H9 (cell line): ENCODE measurements at regions not wholly inside any gene's neighbourhood (a gene's known extent, or its start where the extent isn't known, plus 50 kb on each side); places are given as distances from the start of the nearest gene placed in this dataset.

Source experiments
- DNase-seq: peaks from one replicate; pipeline ENCODE4 v3.0.0-alpha.2; 2017
- H2AFZ ChIP-seq: one replicate; pipeline ENCODE4 v1.6.1; 2013; ENCODE audit warnings: mild to moderate bottlenecking, low read length, control low read depth, moderate library complexity
- H2AK5ac ChIP-seq: 2 replicates; pipeline ENCODE4 v1.6.1; 2013; ENCODE audit warnings: low read length, control low read depth, mixed read lengths; ENCODE audit not compliant: insufficient read length
- H2BK120ac ChIP-seq: one replicate; pipeline ENCODE4 v1.6.1; 2013; ENCODE audit warnings: low read depth, mild to moderate bottlenecking, low read length, control low read depth, inconsistent platforms; ENCODE audit not compliant: poor library complexity, severe bottlenecking
- H2BK12ac ChIP-seq: 2 replicates; pipeline ENCODE4 v1.6.1; 2013; ENCODE audit warnings: low read length, control low read depth, mixed read lengths, low read depth; ENCODE audit not compliant: insufficient read length
- H2BK15ac ChIP-seq: 2 replicates; pipeline ENCODE4 v1.6.1; 2013; ENCODE audit warnings: low read depth, low read length, control low read depth
- H2BK20ac ChIP-seq: one replicate; pipeline ENCODE4 v1.6.1; 2013; ENCODE audit warnings: low read depth, mild to moderate bottlenecking, low read length, control low read depth, inconsistent platforms; ENCODE audit not compliant: poor library complexity, severe bottlenecking
- H2BK5ac ChIP-seq: 2 replicates; pipeline ENCODE4 v1.6.1; 2013; ENCODE audit warnings: low read length, control low read depth, mixed read lengths; ENCODE audit not compliant: insufficient read length
- H3K14ac ChIP-seq: 2 replicates; pipeline ENCODE4 v1.6.1; 2013; ENCODE audit warnings: low read length, control low read depth; ENCODE audit not compliant: insufficient read depth
- H3K18ac ChIP-seq: 2 replicates; pipeline ENCODE4 v1.6.1; 2013; ENCODE audit warnings: low read depth, mild to moderate bottlenecking, mixed read lengths, low read length, control low read depth; ENCODE audit not compliant: insufficient read length
- H3K23ac ChIP-seq: 2 replicates; pipeline ENCODE4 v1.6.1; 2013; ENCODE audit warnings: low read length, control low read depth, mixed read lengths, low read depth; ENCODE audit not compliant: insufficient read length
- H3K23me2 ChIP-seq: 2 replicates; pipeline ENCODE4 v1.6.1; 2013; ENCODE audit warnings: low read depth, mild to moderate bottlenecking, mixed read lengths, low read length, control low read depth; ENCODE audit not compliant: insufficient read length, poor library complexity, severe bottlenecking
- H3K27ac ChIP-seq: 2 replicates; pipeline ENCODE4 v1.5.1; 2013; ENCODE audit warnings: low read length, control low read depth, mixed read lengths, low read depth; ENCODE audit not compliant: insufficient read length
- H3K27me3 ChIP-seq: 2 replicates; pipeline ENCODE4 v1.6.1; 2013; ENCODE audit warnings: low read length, control low read depth, inconsistent platforms; ENCODE audit not compliant: insufficient read depth
- H3K4ac ChIP-seq: 2 replicates; pipeline ENCODE4 v1.6.1; 2013; ENCODE audit warnings: low read depth, mild to moderate bottlenecking, control low read depth, inconsistent platforms, low read length, moderate library complexity
- H3K4me1 ChIP-seq: 2 replicates; pipeline ENCODE4 v1.6.1; 2013; ENCODE audit warnings: low read length, control low read depth, inconsistent platforms; ENCODE audit not compliant: insufficient read depth
- H3K4me2 ChIP-seq: 2 replicates; pipeline ENCODE4 v1.6.1; 2013; ENCODE audit warnings: low read length, control low read depth, mixed read lengths; ENCODE audit not compliant: insufficient read length, insufficient read depth
- H3K56ac ChIP-seq: 2 replicates; pipeline ENCODE4 v1.6.1; 2013; ENCODE audit warnings: low read depth, mild to moderate bottlenecking, mixed read lengths, low read length, control low read depth; ENCODE audit not compliant: insufficient read length
- H3K79me1 ChIP-seq: 2 replicates; pipeline ENCODE4 v1.6.1; 2013; ENCODE audit warnings: low read depth, mild to moderate bottlenecking, moderate library complexity, low read length, control low read depth, inconsistent platforms; ENCODE audit not compliant: insufficient read depth, poor library complexity, severe bottlenecking
- H3K79me2 ChIP-seq: 2 replicates; pipeline ENCODE4 v1.6.1; 2013; ENCODE audit warnings: low read length, control low read depth, inconsistent platforms; ENCODE audit not compliant: insufficient read depth
- H3K9ac ChIP-seq: 2 replicates; pipeline ENCODE4 v1.6.1; 2013; ENCODE audit warnings: low read length, control low read depth, mixed read lengths; ENCODE audit not compliant: insufficient read length; ENCODE audit errors: extremely low read depth
- H3K9me3 ChIP-seq: one replicate; pipeline ENCODE4 v1.6.1; 2013; ENCODE audit warnings: low read depth, low read length, inconsistent platforms; ENCODE audit not compliant: control insufficient read depth
- H3T11ph ChIP-seq: one replicate; pipeline ENCODE4 v1.6.1; 2013; ENCODE audit warnings: mild to moderate bottlenecking, low read length, control low read depth, inconsistent platforms
- H4K20me1 ChIP-seq: one replicate; pipeline ENCODE4 v1.6.1; 2013; ENCODE audit not compliant: control insufficient read depth, insufficient read length, insufficient read depth
- H4K5ac ChIP-seq: 2 replicates; pipeline ENCODE4 v1.6.1; 2013; ENCODE audit warnings: low read depth, mild to moderate bottlenecking, mixed read lengths, low read length, control low read depth; ENCODE audit not compliant: insufficient read length
- H4K8ac ChIP-seq: replicated peaks from 2 replicates; pipeline ENCODE4 v1.6.1; 2013; ENCODE audit warnings: low read length, control low read depth, mixed read lengths, low read depth; ENCODE audit not compliant: insufficient read length
- H4K91ac ChIP-seq: 2 replicates; pipeline ENCODE4 v1.6.1; 2013; ENCODE audit warnings: low read depth, mild to moderate bottlenecking, moderate library complexity, mixed read lengths, low read length, control low read depth; ENCODE audit not compliant: insufficient read length
- H3K27ac Mint-ChIP-seq, 3 experiments: 2 replicates in 2 of 3; 3 replicates in 1 of 3; pipeline ENCODE4 v1.8.0; 2020 to 2021; ENCODE audit warnings: mixed read lengths in 3 of 3, mild to moderate bottlenecking in 1 of 3, moderate library complexity in 1 of 3
- H3K27me3 Mint-ChIP-seq: 2 replicates; pipeline ENCODE4 v1.8.0; 2021; ENCODE audit warnings: low read depth, mild to moderate bottlenecking, moderate library complexity, mixed read lengths
- H3K36me3 Mint-ChIP-seq, 3 experiments: 2 replicates in 2 of 3; 3 replicates in 1 of 3; pipeline ENCODE4 v1.8.0; 2020 to 2021; ENCODE audit warnings: low read depth in 3 of 3, mixed read lengths in 3 of 3; ENCODE audit not compliant: insufficient read depth in 1 of 3
- H3K4me1 Mint-ChIP-seq, 2 experiments: 2 replicates each; pipeline ENCODE4 v1.8.0; 2020; ENCODE audit warnings: mixed read lengths in 2 of 2
- H3K4me3 Mint-ChIP-seq, 2 experiments: 2 replicates in 1 of 2; 3 replicates in 1 of 2; pipeline ENCODE4 v1.8.0; 2020 to 2021; ENCODE audit warnings: mild to moderate bottlenecking in 2 of 2, mixed read lengths in 2 of 2, moderate library complexity in 1 of 2
- H3K9me3 Mint-ChIP-seq, 2 experiments: 2 replicates in 1 of 2; 3 replicates in 1 of 2; pipeline ENCODE4 v1.8.0; 2020; ENCODE audit warnings: mild to moderate bottlenecking in 2 of 2, mixed read lengths in 2 of 2, moderate library complexity in 1 of 2
- CTCF ChIP-seq: fragments of 200-600 bp; sonication (generic); conservative IDR thresholded peaks from 3 replicates; pipeline ENCODE4 v1.8.0; 2021; ENCODE audit warnings: antibody characterized with exemption, mild to moderate bottlenecking
- WGBS: extraction: QIAGEN DNeasy Blood & Tissue Kit; methylation state at CpG from one replicate; pipeline ENCODE4 v1.1.7; 2013; ENCODE audit warnings: missing lambda C conversion rate, low lambda C conversion rate, mixed read lengths; ENCODE audit not compliant: insufficient read length; ENCODE audit errors: extremely low coverage; 5-methylcytosine and 5-hydroxymethylcytosine counted together

- H4K8ac ChIP-seq, result no peak overlapping the region
Observed at GRCh38 chr20:39106791-39107190, 144.6 kb downstream of the DHX35 start.

More at GRCh38 chr20:39106791-39107190, 144.6 kb downstream of the DHX35 start:
- H2AFZ ChIP-seq, result no peak overlapping the region
- H4K20me1 ChIP-seq, result no peaks in the 10 kb centered on the region
- H3K9me3 ChIP-seq, result peaks cover 6% of the 10 kb centered on the region
- no peaks in the 10 kb centered on the region for H3K27me3 ChIP-seq
- H2AK5ac ChIP-seq, result no peak overlapping the region
- H3K79me1 ChIP-seq, result no peaks in the 10 kb centered on the region
- no peak overlapping the region for H3K14ac ChIP-seq
- no peak overlapping the region for H4K91ac ChIP-seq
- no peaks in the 10 kb centered on the region for H3K79me2 ChIP-seq
- no peak overlapping the region for H3K9ac ChIP-seq
- no peak for DNase-seq
- no peak overlapping the region for H3K4me2 ChIP-seq
- peaks cover 16% of the 10 kb centered on the region for H3K27me3 Mint-ChIP-seq
- H3K18ac ChIP-seq, result no peak overlapping the region
- H3K4me3 Mint-ChIP-seq, result no peak overlapping the region
- TF ChIP-seq CTCF, result no peak
- no peak overlapping the region for H3K4ac ChIP-seq
- no peaks in the 10 kb centered on the region for H3K23me2 ChIP-seq
- H3K56ac ChIP-seq, result no peak overlapping the region
- H2BK15ac ChIP-seq, result no peak overlapping the region
- no peak overlapping the region for H2BK20ac ChIP-seq
- peaks cover 19 to 23% of the 10 kb centered on the region in 2 experiments for H3K4me1 Mint-ChIP-seq
- WGBS, result no CpG with 5 or more reads among the region's 3 CpGs
- no peak overlapping the region for H3K27ac Mint-ChIP-seq
- H2BK12ac ChIP-seq, result no peak overlapping the region
- no peak overlapping the region for H4K5ac ChIP-seq
- peaks cover 4 to 6% (median 5%) of the 10 kb centered on the region in 3 experiments; a peak in 6 of 7 replicates for H3K36me3 Mint-ChIP-seq
- no peak overlapping the region for H2BK5ac ChIP-seq
- peaks cover 15% of the 10 kb centered on the region; the same call in 1 of the 2 replicates for H3K4me1 ChIP-seq
- no peak overlapping the region for H3K27ac ChIP-seq
- peaks cover 9 to 20% of the 10 kb centered on the region in 2 experiments for H3K9me3 Mint-ChIP-seq
- no peak overlapping the region for H3T11ph ChIP-seq
- H3K23ac ChIP-seq, result no peak overlapping the region
- H2BK120ac ChIP-seq, result no peak overlapping the region
